PFSK-1 (cell line): ENCODE measurements at regions not wholly inside any gene's neighbourhood (a gene's known extent, or its start where the extent isn't known, plus 50 kb on each side); places are given as distances from the start of the nearest gene placed in this dataset.

ENCODE experiments used
- POLR2AphosphoS5 ChIP-seq: IDR thresholded peaks from 2 replicates; pipeline ENCODE4 v1.6.1; 2012; ENCODE audit warnings: low read depth, mild to moderate bottlenecking, control low read depth, low read length, moderate library complexity
- REST ChIP-seq, 2 experiments: IDR thresholded peaks; 2 replicates each; pipeline versions ENCODE4 v1.6.1 to v1.8.0; 2011 to 2012; ENCODE audit warnings: low read depth in 2 of 2, low read length in 2 of 2, control low read depth in 1 of 2, inconsistent platforms in 1 of 2, mild to moderate bottlenecking in 1 of 2, moderate library complexity in 1 of 2; ENCODE audit not compliant: insufficient read depth in 1 of 2

DNA sequence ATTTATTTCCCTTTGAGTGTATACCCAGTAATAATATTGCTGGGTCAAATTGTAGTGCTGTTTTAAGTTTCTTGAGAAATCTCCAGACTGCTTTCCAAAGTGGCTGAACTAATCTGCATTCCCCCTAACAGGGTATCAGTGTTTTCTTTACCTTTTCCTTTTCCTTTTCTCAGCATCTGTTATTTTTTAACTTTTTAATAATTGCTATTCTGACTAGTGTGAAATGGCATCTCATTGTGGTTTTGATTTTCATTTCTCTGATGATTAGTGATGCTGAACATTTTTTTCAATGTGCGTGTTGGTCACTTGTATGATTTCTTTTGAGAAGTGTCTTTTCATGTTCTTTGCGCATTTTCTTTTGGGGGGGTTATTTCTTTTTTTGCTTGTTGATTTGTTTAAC is 374.9 kb upstream of the BRINP3 start:
- TF ChIP-seq REST (IDR thresholded peaks at IDR 0.05; ENCODE audit: insufficient read depth in 1 of 2, low read depth in 2 of 2, low read length in 2 of 2): no peak
- TF ChIP-seq POLR2AphosphoS5: no peak
